ENCODE measurements at regions not wholly inside any gene's neighbourhood (a gene's known extent, or its start where the extent isn't known, plus 50 kb on each side); places are given as distances from the start of the nearest gene placed in this dataset.
A peak's percentile ranks its signal among the peaks of the same experiment; 100 is the strongest.

GRCh38 chr6:98759459-98759858 lies 74.9 kb upstream of the POU3F2 start:
- Histone ChIP-seq H3K27me3 (replicated peaks in 1 of 4; ENCODE audit: control extremely low read depth in 1 of 4, control insufficient read depth in 3 of 4, insufficient read depth in 4 of 4, low read length in 3 of 4) (peaks cover 0 to under 1% (median 0%) of the 10 kb centered on the region in 4 experiments), H3K36me3 (replicated peaks in 1 of 2; ENCODE audit: control extremely low read depth in 1 of 2, control insufficient read depth in 1 of 2, extremely low read depth in 1 of 2, insufficient read depth in 2 of 2, low read length in 1 of 2) (no peaks in the 10 kb centered on the region), H3K79me2 (ENCODE audit: control insufficient read depth, insufficient read depth, low read length) (no peaks in the 10 kb centered on the region), H3K9ac (ENCODE audit: low read length) (no peak overlapping the region), H3K27ac (ENCODE audit: low read length in 2 of 2) (no peak overlapping the region), H3K4me1 (ENCODE audit: control insufficient read depth in 2 of 2, insufficient read depth in 2 of 2, low read length in 2 of 2) (peaks cover 0 to under 1% of the 10 kb centered on the region in 2 donors), H3K4me2 (replicated peaks; ENCODE audit: low read depth, low read length, poor library complexity, severe bottlenecking) (no peak overlapping the region), H3K9me3 (ENCODE audit: control extremely low read depth in 1 of 3, control insufficient read depth in 2 of 3, insufficient read depth in 1 of 3, low read length in 2 of 3) (no peaks in the 10 kb centered on the region), H3K4me3 (ENCODE audit: control extremely low read depth in 1 of 5, extremely low read depth in 1 of 5, insufficient read depth in 1 of 5, low read depth in 2 of 5, low read length in 4 of 5) (no peak overlapping the region), H4K20me1 (ENCODE audit: control insufficient read depth, insufficient read depth, low read length, poor library complexity, severe bottlenecking) (no peaks in the 10 kb centered on the region), H2AFZ (ENCODE audit: insufficient read depth, low read depth, low read length, poor library complexity, severe bottlenecking) (no peak overlapping the region)
- DNase-seq (no peak), ATAC-seq (ENCODE audit: low read depth) (no peak)
- ChIA-PET CTCF (no interaction called here), POLR2A (no interaction called here)
- intact Hi-C loops (cut with micrococcal nuclease): no loop called here
- H3K4me1 Mint-ChIP-seq: peaks cover 2% of the 10 kb centered on the region
- H3K9me3 Mint-ChIP-seq (ENCODE audit: insufficient read depth): no peaks in the 10 kb centered on the region
- H3K27ac Mint-ChIP-seq: no peak overlapping the region
- TF ChIP-seq CTCF (IDR thresholded peaks at IDR 0.05) (no peak), EZH2 (IDR thresholded peaks at IDR 0.05; ENCODE audit: borderline replicate concordance, insufficient read depth, low read depth, low read length, poor library complexity, severe bottlenecking) (no peak)
- H3K27me3 Mint-ChIP-seq: no peaks in the 10 kb centered on the region
- no peak overlapping the region for H3K4me3 Mint-ChIP-seq

- WGBS (ENCODE audit: insufficient coverage): 50% methylated on average over 1 of the region's 1 CpG
- no peak overlapping the region for H3K9ac ChIP-seq (ENCODE audit: low read length)
- peaks cover 0 to 2% (median 0%) of the 10 kb centered on the region in 4 experiments for H3K27me3 ChIP-seq (replicated peaks in 1 of 4; ENCODE audit: control extremely low read depth in 1 of 4, control insufficient read depth in 3 of 4, insufficient read depth in 4 of 4, low read length in 3 of 4)
- H3K4me1 ChIP-seq (ENCODE audit: control insufficient read depth in 2 of 2, insufficient read depth in 2 of 2, low read length in 2 of 2): peaks cover 0 to 3% of the 10 kb centered on the region in 2 donors
- ChIA-PET POLR2A (no interaction called here), CTCF (no interaction called here)
- ATAC-seq (ENCODE audit: low read depth) (no peak), DNase-seq (no peak)
- no peaks in the 10 kb centered on the region for H3K79me2 ChIP-seq (ENCODE audit: control insufficient read depth, insufficient read depth, low read length)
- H2AFZ ChIP-seq (ENCODE audit: insufficient read depth, low read depth, low read length, poor library complexity, severe bottlenecking): no peak overlapping the region
- Mint-ChIP-seq H3K9me3 (ENCODE audit: insufficient read depth) (no peaks in the 10 kb centered on the region), H3K27ac (no peak overlapping the region), H3K4me3 (peak overlapping the region; percentile 30), H3K4me1 (peaks cover 2% of the 10 kb centered on the region), H3K27me3 (peaks cover 6% of the 10 kb centered on the region)
- no peaks in the 10 kb centered on the region for H3K9me3 ChIP-seq (ENCODE audit: control extremely low read depth in 1 of 3, control insufficient read depth in 2 of 3, insufficient read depth in 1 of 3, low read length in 2 of 3)
- H3K4me3 ChIP-seq (ENCODE audit: control extremely low read depth in 1 of 5, extremely low read depth in 1 of 5, insufficient read depth in 1 of 5, low read depth in 2 of 5, low read length in 4 of 5): peak overlapping the region in 1 of 5 experiments; percentile 16
- TF ChIP-seq CTCF (IDR thresholded peaks at IDR 0.05): no peak
- TF ChIP-seq EZH2 (IDR thresholded peaks at IDR 0.05; ENCODE audit: borderline replicate concordance, insufficient read depth, low read depth, low read length, poor library complexity, severe bottlenecking): no peak
- H3K27ac ChIP-seq (ENCODE audit: low read length in 2 of 2): no peak overlapping the region
- no peaks in the 10 kb centered on the region for H4K20me1 ChIP-seq (ENCODE audit: control insufficient read depth, insufficient read depth, low read length, poor library complexity, severe bottlenecking)
- peak overlapping the region; percentile 40 for H3K4me2 ChIP-seq (replicated peaks; ENCODE audit: low read depth, low read length, poor library complexity, severe bottlenecking)
- no peaks in the 10 kb centered on the region for H3K36me3 ChIP-seq (replicated peaks in 1 of 2; ENCODE audit: control extremely low read depth in 1 of 2, control insufficient read depth in 1 of 2, extremely low read depth in 1 of 2, insufficient read depth in 2 of 2, low read length in 1 of 2)
- intact Hi-C loops (cut with micrococcal nuclease): no loop called here
Observed at GRCh38 chr6:98764373-98764911, 69.9 kb upstream of the POU3F2 start.

Data from B cell (primary cell).